CD4-positive, alpha-beta T cell treated with Interleukin-15 for 1 hour (primary cell): ENCODE measurements at regions not wholly inside any gene's neighbourhood (a gene's known extent, or its start where the extent isn't known, plus 50 kb on each side); places are given as distances from the start of the nearest gene placed in this dataset.

Experiments used
- DNase-seq: peaks from one replicate; pipeline ENCODE4 v3.0.0-alpha.2; 2020

- DNase-seq = no peak
Measured at GRCh38 chr6:134477991-134478635, 160.2 kb upstream of the SGK1 start.

GRCh38 chr6:134474955-134475354, 157.0 kb upstream of the SGK1 start:
- no peak for DNase-seq

GRCh38 chr6:134472661-134473060, 154.7 kb upstream of the SGK1 start:
- no peak for DNase-seq

GRCh38 chr6:134472046-134472445, 154.1 kb upstream of the SGK1 start:
- no peak for DNase-seq

- DNase-seq = no peak
Measured at GRCh38 chr6:134470457-134470975, 152.6 kb upstream of the SGK1 start.

- DNase-seq = no peak
Measured at GRCh38 chr6:134469702-134470456, 152.0 kb upstream of the SGK1 start.

GRCh38 chr6:134468633-134469032, 150.7 kb upstream of the SGK1 start:
- DNase-seq = no peak

- DNase-seq = no peak
Measured at GRCh38 chr6:134467620-134468019, 149.7 kb upstream of the SGK1 start.

- DNase-seq = no peak
Measured at GRCh38 chr6:134466771-134467525, 149.0 kb upstream of the SGK1 start.

- DNase-seq = no peak
Measured at GRCh38 chr6:134464690-134465411, 146.9 kb upstream of the SGK1 start.

- no peak for DNase-seq
Measured at GRCh38 chr6:134458857-134459657, 141.1 kb upstream of the SGK1 start.

- no peak for DNase-seq
Measured at GRCh38 chr6:134457941-134458340, 140.0 kb upstream of the SGK1 start.

- no peak for DNase-seq
Measured at GRCh38 chr6:134456226-134456625, 138.3 kb upstream of the SGK1 start.

- DNase-seq = no peak
Measured at GRCh38 chr6:134455319-134455718, 137.4 kb upstream of the SGK1 start.

GRCh38 chr6:134454794-134455193, 136.9 kb upstream of the SGK1 start:
- no peak for DNase-seq

GRCh38 chr6:134453792-134454510, 136.0 kb upstream of the SGK1 start:
- DNase-seq = no peak

GRCh38 chr6:134452906-134453305, 135.0 kb upstream of the SGK1 start:
- DNase-seq = no peak

GRCh38 chr6:134451529-134451928, 133.6 kb upstream of the SGK1 start:
- DNase-seq = no peak

- DNase-seq = no peak
Measured at GRCh38 chr6:134449781-134450180, 131.9 kb upstream of the SGK1 start.

- DNase-seq = no peak
Measured at GRCh38 chr6:134449004-134449403, 131.1 kb upstream of the SGK1 start.

GRCh38 chr6:134447883-134448387, 130.0 kb upstream of the SGK1 start:
- no peak for DNase-seq
